Lower lobe of right lung (tissue), 2 donors: ENCODE measurements at regions not wholly inside any gene's neighbourhood (a gene's known extent, or its start where the extent isn't known, plus 50 kb on each side); places are given as distances from the start of the nearest gene placed in this dataset.

Experiments used
- ATAC-seq, 2 donors: fragments of 200-7000 bp; cut with Tn5 transposase; one replicate each; pipeline ENCODE4 v1.9.1; 2020 to 2022; ENCODE audit warnings: mild to moderate bottlenecking in 2 of 2, moderate library complexity in 2 of 2
- DNase-seq: peaks from one replicate; pipeline ENCODE4 v3.0.0-alpha.2; 2020
- H3K27ac ChIP-seq: fragments of 200-600 bp; one replicate; pipeline ENCODE4 v1.8.0; 2022
- H3K27me3 ChIP-seq: fragments of 200-600 bp; one replicate; pipeline ENCODE4 v1.8.0; 2022; ENCODE audit warnings: low read depth
- H3K36me3 ChIP-seq: fragments of 200-600 bp; one replicate; pipeline ENCODE4 v1.8.0; 2022; ENCODE audit warnings: mild to moderate bottlenecking
- H3K4me1 ChIP-seq: fragments of 200-600 bp; one replicate; pipeline ENCODE4 v1.8.0; 2022
- H3K4me3 ChIP-seq: fragments of 200-600 bp; one replicate; pipeline ENCODE4 v1.8.0; 2022; ENCODE audit warnings: mild to moderate bottlenecking
- H3K9me3 ChIP-seq: fragments of 200-600 bp; one replicate; pipeline ENCODE4 v1.8.0; 2022
- intact Hi-C: fragments of 100-400 bp; cut with DNase I; formaldehyde crosslinking; loops from one replicate; pipeline ENCODE4 v1.11.0; 2022
- TF ChIP-seq, protein P1 (sequence below): fragments of 200-600 bp; IDR thresholded peaks from one replicate; pipeline ENCODE4 v1.8.0; 2022; ENCODE audit warnings: antibody characterized with exemption, mild to moderate bottlenecking
- donor health status: DM: no; HTN: yes; CAD: no; lungs with severe emphysema.

DNA sequence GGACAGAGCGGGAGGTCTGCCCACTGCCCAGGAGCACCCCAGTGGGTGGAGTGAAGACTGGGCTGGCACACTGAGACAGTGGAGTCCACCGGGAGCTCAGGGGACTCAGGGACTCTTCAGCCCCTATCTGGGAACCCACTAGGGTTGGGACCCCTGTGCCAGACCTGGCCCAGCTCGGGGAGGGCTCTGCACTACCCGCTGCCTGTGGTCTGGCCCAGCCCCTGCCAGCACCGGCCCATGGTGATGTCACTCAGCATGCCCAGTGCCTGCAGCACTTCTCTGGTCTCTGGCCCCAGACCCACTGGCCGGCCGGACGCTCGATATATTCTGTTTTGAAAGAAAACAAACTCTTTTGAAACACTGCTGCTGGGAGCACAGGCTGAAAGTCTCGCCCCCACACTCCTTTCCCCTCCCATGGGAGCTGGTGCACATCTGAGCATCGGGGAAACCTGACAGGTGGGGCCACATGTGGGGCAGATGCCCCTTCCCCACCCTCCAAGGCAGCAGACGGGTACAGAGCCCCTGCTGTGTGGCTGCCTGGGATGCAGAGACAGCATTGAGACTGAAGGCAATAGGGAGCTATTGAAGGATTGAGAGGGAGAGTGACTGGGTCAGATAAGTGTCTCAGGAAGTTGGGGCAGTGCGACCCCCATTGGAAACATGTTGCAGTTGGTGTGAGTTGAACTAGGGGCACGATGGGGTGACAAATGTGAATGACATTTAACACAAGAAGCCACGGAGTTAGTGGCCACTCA is 62.9 kb downstream of the MYEOV start:
- Histone ChIP-seq H3K36me3 (no peaks in the 10 kb centered on the region), H3K4me1 (no peaks in the 10 kb centered on the region), H3K9me3 (peaks cover 7% of the 10 kb centered on the region), H3K27me3 (no peaks in the 10 kb centered on the region), H3K4me3 (no peak overlapping the region), H3K27ac (no peak overlapping the region)
- intact Hi-C loops: no loop called here
- DNase-seq: peak; percentile 41
- TF ChIP-seq, protein P1, sequence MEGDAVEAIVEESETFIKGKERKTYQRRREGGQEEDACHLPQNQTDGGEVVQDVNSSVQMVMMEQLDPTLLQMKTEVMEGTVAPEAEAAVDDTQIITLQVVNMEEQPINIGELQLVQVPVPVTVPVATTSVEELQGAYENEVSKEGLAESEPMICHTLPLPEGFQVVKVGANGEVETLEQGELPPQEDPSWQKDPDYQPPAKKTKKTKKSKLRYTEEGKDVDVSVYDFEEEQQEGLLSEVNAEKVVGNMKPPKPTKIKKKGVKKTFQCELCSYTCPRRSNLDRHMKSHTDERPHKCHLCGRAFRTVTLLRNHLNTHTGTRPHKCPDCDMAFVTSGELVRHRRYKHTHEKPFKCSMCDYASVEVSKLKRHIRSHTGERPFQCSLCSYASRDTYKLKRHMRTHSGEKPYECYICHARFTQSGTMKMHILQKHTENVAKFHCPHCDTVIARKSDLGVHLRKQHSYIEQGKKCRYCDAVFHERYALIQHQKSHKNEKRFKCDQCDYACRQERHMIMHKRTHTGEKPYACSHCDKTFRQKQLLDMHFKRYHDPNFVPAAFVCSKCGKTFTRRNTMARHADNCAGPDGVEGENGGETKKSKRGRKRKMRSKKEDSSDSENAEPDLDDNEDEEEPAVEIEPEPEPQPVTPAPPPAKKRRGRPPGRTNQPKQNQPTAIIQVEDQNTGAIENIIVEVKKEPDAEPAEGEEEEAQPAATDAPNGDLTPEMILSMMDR: no peak
- ATAC-seq: no peak

DNA sequence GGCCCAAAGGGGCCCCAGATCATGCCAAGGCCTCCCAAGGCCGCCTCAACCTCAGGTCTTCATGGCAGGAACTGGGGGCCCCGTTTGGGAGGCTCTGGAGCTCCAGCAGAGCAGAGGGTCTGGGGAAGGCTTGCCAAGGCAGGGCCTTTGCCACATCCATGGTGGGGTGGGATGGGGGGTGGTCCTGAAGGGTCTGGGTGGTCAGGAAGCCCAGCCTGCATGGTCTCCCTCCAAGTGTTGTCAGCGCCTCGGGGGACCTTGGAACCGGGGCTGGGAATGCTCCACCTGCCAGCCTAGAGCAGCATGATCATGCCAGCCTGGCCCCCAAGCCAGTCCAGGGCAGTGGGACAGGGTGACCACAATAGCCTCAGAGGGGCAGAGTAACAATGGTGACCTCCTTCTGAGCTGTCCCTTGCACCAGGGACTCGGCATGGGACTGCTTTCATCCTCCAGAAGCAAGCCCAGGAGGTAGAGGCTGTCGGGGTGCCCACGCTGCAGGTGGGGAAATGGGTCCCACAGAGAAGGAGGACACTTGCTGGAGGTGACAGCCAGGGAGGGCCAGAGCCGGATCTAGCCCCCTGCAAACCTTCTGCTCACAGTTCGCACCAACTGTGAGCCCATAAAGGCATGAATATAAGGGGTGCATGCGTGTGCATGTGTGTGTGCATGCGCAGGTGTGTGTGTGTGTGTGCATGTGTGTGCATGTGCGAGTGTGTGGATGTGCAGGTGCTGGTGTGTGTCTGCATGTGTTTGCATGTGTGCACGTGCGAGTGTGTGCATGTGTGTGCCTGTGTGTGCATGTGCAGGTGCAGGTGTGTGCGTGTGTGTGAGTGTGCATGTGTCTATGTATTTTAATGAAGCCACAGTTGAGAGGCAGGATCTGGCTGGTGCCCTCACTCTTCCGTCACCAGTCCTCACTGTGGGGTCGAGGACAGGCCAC is 63.8 kb downstream of the MYEOV start:
- no peak overlapping the region for H3K27ac ChIP-seq
- TF ChIP-seq, protein P1: no peak
- H3K27me3 ChIP-seq: no peaks in the 10 kb centered on the region
- no peak overlapping the region for H3K4me3 ChIP-seq
- H3K36me3 ChIP-seq: no peaks in the 10 kb centered on the region
- H3K9me3 ChIP-seq: peaks cover 7% of the 10 kb centered on the region
- DNase-seq (peak; percentile 24), ATAC-seq (no peak)
- H3K4me1 ChIP-seq: no peaks in the 10 kb centered on the region
- intact Hi-C loops: no loop called here

DNA sequence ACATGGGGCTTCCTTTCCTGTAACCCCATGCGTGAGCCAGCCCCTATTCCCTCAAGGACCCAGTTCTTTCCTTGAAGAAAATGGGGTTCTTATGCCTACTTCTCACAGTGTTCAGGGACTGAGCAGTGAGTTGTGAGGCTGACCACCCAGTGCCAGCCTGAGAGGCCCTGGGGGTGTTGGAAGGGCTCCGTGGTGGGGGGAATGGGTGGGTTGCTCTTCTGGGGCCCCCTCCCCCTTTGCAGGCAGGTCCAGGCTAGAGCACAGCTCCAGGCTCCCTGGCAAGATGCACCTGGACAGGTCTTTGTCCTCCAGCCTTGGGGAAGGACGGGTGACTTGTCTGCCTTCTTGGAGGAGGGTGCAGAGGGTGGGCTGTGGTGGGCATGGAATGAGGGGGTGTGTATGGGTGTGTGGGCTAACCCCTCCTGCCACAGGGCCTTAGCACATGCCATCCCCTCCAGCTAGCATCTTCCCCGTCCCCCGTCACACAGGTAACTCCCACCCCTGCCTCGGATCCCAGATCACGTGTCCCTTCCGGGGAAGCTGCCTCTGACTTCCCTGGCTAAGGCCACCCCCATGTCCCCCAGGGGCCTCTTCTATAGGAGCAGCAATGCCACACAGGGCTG is 64.6 kb downstream of the MYEOV start:
- DNase-seq: peak; percentile 24
- Histone ChIP-seq H3K4me1 (no peaks in the 10 kb centered on the region), H3K36me3 (no peaks in the 10 kb centered on the region), H3K27ac (no peak overlapping the region), H3K27me3 (no peaks in the 10 kb centered on the region), H3K4me3 (no peak overlapping the region), H3K9me3 (peaks cover 7% of the 10 kb centered on the region)
- intact Hi-C loops: no loop called here
- TF ChIP-seq, protein P1: no peak
- no peak for ATAC-seq

DNA sequence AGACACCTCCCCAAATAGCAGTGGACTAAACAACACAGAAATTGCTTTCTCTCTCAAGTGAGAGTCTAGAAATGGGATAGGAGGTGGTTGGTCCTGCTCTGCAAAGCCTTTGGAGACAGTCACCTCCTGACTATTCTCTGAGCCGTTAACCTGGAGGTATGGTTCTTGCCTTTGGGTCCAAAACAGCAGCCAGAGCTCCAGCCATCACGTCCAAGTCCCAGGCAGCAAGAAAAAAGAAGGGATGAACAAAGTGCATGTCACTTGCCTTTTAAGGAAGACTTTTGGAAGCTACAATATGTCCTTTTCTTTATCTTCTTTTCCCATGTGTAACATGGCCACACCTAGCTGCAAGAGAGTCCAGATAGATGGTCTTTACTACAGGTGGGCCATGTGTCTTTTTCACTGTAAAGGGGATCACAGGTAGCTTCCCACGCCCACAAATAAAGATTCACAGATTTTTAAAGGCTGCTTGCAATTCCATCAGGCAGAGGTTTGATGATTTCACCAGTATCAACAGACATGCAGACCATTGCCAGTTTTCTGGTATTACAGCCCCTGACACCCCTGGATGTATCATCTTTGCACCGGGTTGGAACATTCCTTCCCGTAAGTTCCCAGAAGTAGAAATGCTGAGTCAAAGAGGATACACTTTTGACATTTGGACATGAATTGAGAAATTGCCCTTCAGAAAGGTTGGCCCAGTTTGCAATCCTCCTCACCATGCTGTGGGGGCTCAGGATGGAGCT is 66.0 kb downstream of the MYEOV start:
- intact Hi-C loops: no loop called here
- H3K4me3 ChIP-seq: no peak overlapping the region
- H3K36me3 ChIP-seq: no peaks in the 10 kb centered on the region

More for the DNA sequence above, 66.0 kb downstream of the MYEOV start:
- no peaks in the 10 kb centered on the region for H3K27me3 ChIP-seq
- peaks cover 7% of the 10 kb centered on the region for H3K9me3 ChIP-seq
- no peak for DNase-seq
- TF ChIP-seq, protein P1: no peak
- no peak for ATAC-seq
- H3K27ac ChIP-seq: no peak overlapping the region
- H3K4me1 ChIP-seq: peaks cover 6% of the 10 kb centered on the region
